ENCODE measurements at regions not wholly inside any gene's neighbourhood (a gene's known extent, or its start where the extent isn't known, plus 50 kb on each side); places are given as distances from the start of the nearest gene placed in this dataset.

DNA sequence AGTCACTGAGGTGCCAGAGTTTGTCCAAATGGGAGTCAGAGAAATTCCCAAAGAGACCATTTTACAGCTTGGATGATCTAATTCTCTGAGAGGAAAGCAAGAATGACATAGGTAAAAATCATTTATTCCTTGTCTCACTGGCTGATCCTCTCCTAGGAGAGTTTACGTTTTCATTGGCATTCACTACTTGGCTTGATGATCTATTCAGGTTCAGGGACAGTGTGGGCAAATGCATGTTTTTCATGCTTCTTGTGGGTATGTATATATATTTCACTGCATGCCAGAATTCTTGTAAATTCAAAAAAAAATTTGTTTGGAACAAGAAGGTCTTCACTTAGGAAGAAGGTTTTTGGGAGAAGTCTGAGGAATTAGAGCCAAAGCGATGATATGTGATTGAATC is 403.4 kb upstream of the JAG1 start:
- no peak for DNase-seq
- H3K4me3 ChIP-seq (ENCODE audit: insufficient read depth, low read depth, low read length) = no peak overlapping the region
- dilution Hi-C loops (cut with HindIII; ENCODE audit: low sequenced_read_pairs, unreplicated experiment) = no loop called here
- H2BK5ac ChIP-seq (ENCODE audit: low read depth, low read length, poor library complexity, severe bottlenecking) = no peak overlapping the region
- no peak overlapping the region for H3K14ac ChIP-seq (replicated peaks; ENCODE audit: low read depth, low read length)
- intact Hi-C loops (cut with micrococcal nuclease) = no loop called here
- POLR2A ChIA-PET (ENCODE audit: unreplicated experiment) = no interaction called here
- WGBS, 2 experiments (ENCODE audit: extremely low coverage in 2 of 2, insufficient read length in 1 of 2) = no CpG with 5 or more reads among the region's 2 CpGs
- H2AK5ac ChIP-seq (ENCODE audit: low read depth, low read length) = no peak overlapping the region
- in situ Hi-C loops (cut with MboI; ENCODE audit: low sequenced_read_pairs) = no loop called here
- no peak for ATAC-seq (ENCODE audit: low read depth)
- no peak overlapping the region for H3K4ac ChIP-seq (ENCODE audit: low read depth, low read length)
- CTCF ChIA-PET = no interaction called here
- no peaks in the 10 kb centered on the region for H3K79me1 ChIP-seq (ENCODE audit: low read depth in 1 of 2, low read length in 2 of 2)
- TF ChIP-seq, protein P1, sequence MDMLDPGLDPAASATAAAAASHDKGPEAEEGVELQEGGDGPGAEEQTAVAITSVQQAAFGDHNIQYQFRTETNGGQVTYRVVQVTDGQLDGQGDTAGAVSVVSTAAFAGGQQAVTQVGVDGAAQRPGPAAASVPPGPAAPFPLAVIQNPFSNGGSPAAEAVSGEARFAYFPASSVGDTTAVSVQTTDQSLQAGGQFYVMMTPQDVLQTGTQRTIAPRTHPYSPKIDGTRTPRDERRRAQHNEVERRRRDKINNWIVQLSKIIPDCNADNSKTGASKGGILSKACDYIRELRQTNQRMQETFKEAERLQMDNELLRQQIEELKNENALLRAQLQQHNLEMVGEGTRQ (IDR thresholded peaks at IDR 0.05; ENCODE audit: low read depth, low read length) = no peak
- TF ChIP-seq NFE2L2 (IDR thresholded peaks at IDR 0.05; ENCODE audit: low read depth, low read length) (no peak), RAD21 (IDR thresholded peaks at IDR 0.05; ENCODE audit: low read length) (no peak), POLR2A (IDR thresholded peaks at IDR 0.05; ENCODE audit: low read depth, low read length) (no peak), FOS (IDR thresholded peaks at IDR 0.05; ENCODE audit: low read depth, low read length) (no peak), BHLHE40 (IDR thresholded peaks at IDR 0.05; ENCODE audit: low read depth, low read length) (no peak), MAFK (IDR thresholded peaks at IDR 0.05; ENCODE audit: low read depth, low read length) (no peak), MAZ (IDR thresholded peaks at IDR 0.05; ENCODE audit: borderline replicate concordance, low read depth, low read length) (no peak), CHD1 (IDR thresholded peaks at IDR 0.05; ENCODE audit: low read depth, low read length) (no peak), CEBPB (IDR thresholded peaks at IDR 0.05; ENCODE audit: low read depth, low read length) (no peak), RCOR1 (IDR thresholded peaks at IDR 0.05; ENCODE audit: insufficient replicate concordance, low read length) (no peak), SMC3 (IDR thresholded peaks at IDR 0.05; ENCODE audit: low read depth, low read length) (no peak), MXI1 (IDR thresholded peaks at IDR 0.05; ENCODE audit: borderline replicate concordance, low read depth, low read length) (no peak), RFX5 (IDR thresholded peaks at IDR 0.05; ENCODE audit: low read depth, low read length) (no peak)
- TF ChIP-seq, protein P2, sequence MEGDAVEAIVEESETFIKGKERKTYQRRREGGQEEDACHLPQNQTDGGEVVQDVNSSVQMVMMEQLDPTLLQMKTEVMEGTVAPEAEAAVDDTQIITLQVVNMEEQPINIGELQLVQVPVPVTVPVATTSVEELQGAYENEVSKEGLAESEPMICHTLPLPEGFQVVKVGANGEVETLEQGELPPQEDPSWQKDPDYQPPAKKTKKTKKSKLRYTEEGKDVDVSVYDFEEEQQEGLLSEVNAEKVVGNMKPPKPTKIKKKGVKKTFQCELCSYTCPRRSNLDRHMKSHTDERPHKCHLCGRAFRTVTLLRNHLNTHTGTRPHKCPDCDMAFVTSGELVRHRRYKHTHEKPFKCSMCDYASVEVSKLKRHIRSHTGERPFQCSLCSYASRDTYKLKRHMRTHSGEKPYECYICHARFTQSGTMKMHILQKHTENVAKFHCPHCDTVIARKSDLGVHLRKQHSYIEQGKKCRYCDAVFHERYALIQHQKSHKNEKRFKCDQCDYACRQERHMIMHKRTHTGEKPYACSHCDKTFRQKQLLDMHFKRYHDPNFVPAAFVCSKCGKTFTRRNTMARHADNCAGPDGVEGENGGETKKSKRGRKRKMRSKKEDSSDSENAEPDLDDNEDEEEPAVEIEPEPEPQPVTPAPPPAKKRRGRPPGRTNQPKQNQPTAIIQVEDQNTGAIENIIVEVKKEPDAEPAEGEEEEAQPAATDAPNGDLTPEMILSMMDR (conservative IDR thresholded peaks at IDR 0.05; ENCODE audit: low read depth, low read length) = no peak
- TF ChIP-seq, protein P3, sequence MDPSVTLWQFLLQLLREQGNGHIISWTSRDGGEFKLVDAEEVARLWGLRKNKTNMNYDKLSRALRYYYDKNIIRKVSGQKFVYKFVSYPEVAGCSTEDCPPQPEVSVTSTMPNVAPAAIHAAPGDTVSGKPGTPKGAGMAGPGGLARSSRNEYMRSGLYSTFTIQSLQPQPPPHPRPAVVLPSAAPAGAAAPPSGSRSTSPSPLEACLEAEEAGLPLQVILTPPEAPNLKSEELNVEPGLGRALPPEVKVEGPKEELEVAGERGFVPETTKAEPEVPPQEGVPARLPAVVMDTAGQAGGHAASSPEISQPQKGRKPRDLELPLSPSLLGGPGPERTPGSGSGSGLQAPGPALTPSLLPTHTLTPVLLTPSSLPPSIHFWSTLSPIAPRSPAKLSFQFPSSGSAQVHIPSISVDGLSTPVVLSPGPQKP (IDR thresholded peaks at IDR 0.05; ENCODE audit: borderline replicate concordance, low read depth, low read length) = no peak
- H4K91ac ChIP-seq (ENCODE audit: insufficient read depth, low read depth, low read length) = no peak overlapping the region
- no peak overlapping the region for H3K4me2 ChIP-seq (ENCODE audit: low read depth, low read length)
- no peak overlapping the region for H2AFZ ChIP-seq (replicated peaks; ENCODE audit: low read length, poor library complexity)
- H3K18ac ChIP-seq (ENCODE audit: low read depth, low read length) = no peak overlapping the region
- no peak overlapping the region for H3K23ac ChIP-seq (ENCODE audit: low read depth, low read length)
- no peak overlapping the region for H3K56ac ChIP-seq (ENCODE audit: extremely low read depth, insufficient read depth, low read length)
- BruUV-seq (replicated peaks) = no TSS peak
- H4K20me1 ChIP-seq (ENCODE audit: insufficient read depth, low read length) = no peaks in the 10 kb centered on the region
- H3K27me3 ChIP-seq (ENCODE audit: control insufficient read depth, insufficient read depth, low read length) = no peaks in the 10 kb centered on the region
- no peaks in the 10 kb centered on the region for H3K9me1 ChIP-seq (ENCODE audit: insufficient read depth, low read length)
- H3K27ac ChIP-seq (ENCODE audit: insufficient read depth, low read length) = no peak overlapping the region
- H3K36me3 ChIP-seq (ENCODE audit: control insufficient read depth, insufficient read depth, low read length) = no peaks in the 10 kb centered on the region
- no peak overlapping the region for H2BK20ac ChIP-seq (ENCODE audit: low read depth, low read length)
- no peak overlapping the region for H3K9ac ChIP-seq (ENCODE audit: low read depth, low read length)
- H2BK120ac ChIP-seq (ENCODE audit: low read depth, low read length) = no peak overlapping the region
- no peaks in the 10 kb centered on the region for H3K4me1 ChIP-seq (ENCODE audit: control insufficient read depth, insufficient read depth, low read length)
- H2BK15ac ChIP-seq (ENCODE audit: low read depth, low read length) = no peak overlapping the region
- no peak overlapping the region for H4K5ac ChIP-seq (ENCODE audit: low read depth, low read length)
- H4K8ac ChIP-seq (ENCODE audit: low read depth in 2 of 2, low read length in 2 of 2) = no peak overlapping the region
- 0 out of 2 replicates have a peak, but pooled peaks cover 1% of the 10 kb centered on the region for H3K9me3 ChIP-seq (ENCODE audit: control insufficient read depth, insufficient read depth, low read length)
- no peak overlapping the region for H2AK9ac ChIP-seq (replicated peaks; ENCODE audit: low read depth, low read length, poor library complexity)
